Left colon (tissue), 2 donors: ENCODE measurements at regions not wholly inside any gene's neighbourhood (a gene's known extent, or its start where the extent isn't known, plus 50 kb on each side); places are given as distances from the start of the nearest gene placed in this dataset.

ENCODE experiments used
- ATAC-seq: fragments of 200-7000 bp; cut with Tn5 transposase; one replicate; pipeline ENCODE4 v1.9.1; 2020; ENCODE audit warnings: mild to moderate bottlenecking, moderate library complexity
- DNase-seq, 2 donors: peaks; one replicate each; pipeline ENCODE4 v3.0.0-alpha.2; 2020
- intact Hi-C, 2 donors: fragments of 100-400 bp; cut with DNase I in 1 of 2; cut with micrococcal nuclease in 1 of 2; formaldehyde crosslinking; loops; one replicate each; pipeline versions ENCODE4 v1.11.2 to v1.14.0; 2022; cut with DNase I, micrococcal nuclease
- donor health status: DM: no; HTN: no; CAD: no.
- donor health status: DM: yes; HTN: yes; CAD: no.

GRCh38 chr1:72690871-72691270, 408.5 kb upstream of the NEGR1 start:
- ATAC-seq (no peak), DNase-seq (no peak)
- intact Hi-C loops: no loop called here

- ATAC-seq (no peak), DNase-seq (no peak)
- intact Hi-C loops: no loop called here
Measured at GRCh38 chr1:72678683-72679082, 396.3 kb upstream of the NEGR1 start.

GRCh38 chr1:72670902-72671301, 388.6 kb upstream of the NEGR1 start:
- ATAC-seq (no peak), DNase-seq (no peak)
- intact Hi-C loops: no loop called here

- intact Hi-C loops: no loop called here
- ATAC-seq (no peak), DNase-seq (no peak)
Measured at GRCh38 chr1:72662918-72663317, 380.6 kb upstream of the NEGR1 start.

- ATAC-seq (no peak), DNase-seq (no peak)
- intact Hi-C loops: no loop called here
Measured at GRCh38 chr1:72650843-72651435, 368.6 kb upstream of the NEGR1 start.

GRCh38 chr1:72649991-72650390, 367.7 kb upstream of the NEGR1 start:
- intact Hi-C loops: no loop called here
- no peak for DNase-seq
- ATAC-seq: no peak

- intact Hi-C loops: no loop called here
- no peak for DNase-seq
- no peak for ATAC-seq
Measured at GRCh38 chr1:72649211-72649888, 367.0 kb upstream of the NEGR1 start.

- intact Hi-C loops: no loop called here
- DNase-seq: no peak
- ATAC-seq: no peak
Measured at GRCh38 chr1:72648465-72648864, 366.1 kb upstream of the NEGR1 start.

- intact Hi-C loops: no loop called here
- DNase-seq: no peak
- ATAC-seq: no peak
Measured at GRCh38 chr1:72643142-72643541, 360.8 kb upstream of the NEGR1 start.

- intact Hi-C loops: no loop called here
- ATAC-seq (no peak), DNase-seq (no peak)
Measured at GRCh38 chr1:72637593-72637992, 355.3 kb upstream of the NEGR1 start.

GRCh38 chr1:72636631-72637030, 354.3 kb upstream of the NEGR1 start:
- intact Hi-C loops: no loop called here
- DNase-seq: no peak
- no peak for ATAC-seq

- ATAC-seq: no peak
Measured at GRCh38 chr1:72635719-72636118, 353.4 kb upstream of the NEGR1 start.

GRCh38 chr1:72634946-72635345, 352.6 kb upstream of the NEGR1 start:
- DNase-seq (no peak), ATAC-seq (no peak)
- intact Hi-C loops: no loop called here

More at GRCh38 chr1:72635719-72636118, 353.4 kb upstream of the NEGR1 start:
- intact Hi-C loops: no loop called here
- DNase-seq: no peak

- intact Hi-C loops: no loop called here
- ATAC-seq (no peak), DNase-seq (no peak)
Measured at GRCh38 chr1:72631449-72631848, 349.1 kb upstream of the NEGR1 start.

GRCh38 chr1:72623299-72623708, 341.0 kb upstream of the NEGR1 start:
- intact Hi-C loops: no loop called here
- DNase-seq (no peak), ATAC-seq (peak; percentile 60)

GRCh38 chr1:72620453-72620852, 338.1 kb upstream of the NEGR1 start:
- intact Hi-C loops: no loop called here
- DNase-seq: no peak
- no peak for ATAC-seq

- DNase-seq (no peak), ATAC-seq (no peak)
- intact Hi-C loops: no loop called here
Measured at GRCh38 chr1:72606216-72606810, 324.0 kb upstream of the NEGR1 start.

- no peak for ATAC-seq
- DNase-seq: no peak
- intact Hi-C loops: no loop called here
Measured at GRCh38 chr1:72601035-72601674, 318.8 kb upstream of the NEGR1 start.

- intact Hi-C loops: no loop called here
- no peak for DNase-seq
- ATAC-seq: no peak
Measured at GRCh38 chr1:72586023-72586685, 303.8 kb upstream of the NEGR1 start.

- ATAC-seq (no peak), DNase-seq (no peak)
- intact Hi-C loops: no loop called here
Measured at GRCh38 chr1:72579629-72580028, 297.3 kb upstream of the NEGR1 start.
